ENCODE measurements at regions not wholly inside any gene's neighbourhood (a gene's known extent, or its start where the extent isn't known, plus 50 kb on each side); places are given as distances from the start of the nearest gene placed in this dataset.

GRCh38 chr6:169990095-169991030 lies 238.9 kb downstream of the ERMARD start:
- Histone ChIP-seq H3K9me3 (ENCODE audit: control insufficient read depth, low read length) (no peaks in the 10 kb centered on the region), H3K4me2 (ENCODE audit: low read length) (no peak overlapping the region), H3K79me2 (no peaks in the 10 kb centered on the region), H3K36me3 (ENCODE audit: control insufficient read depth, insufficient read depth, low read length) (no peaks in the 10 kb centered on the region), H3K9ac (no peak overlapping the region), H3K27ac (no peak overlapping the region), H3K27me3 (ENCODE audit: control insufficient read depth, insufficient read depth, low read length) (no peaks in the 10 kb centered on the region), H2AFZ (no peak overlapping the region), H3K4me1 (no peaks in the 10 kb centered on the region), H3K4me3 (ENCODE audit: low read depth, low read length) (no peak overlapping the region)
- TF ChIP-seq, protein P1, sequence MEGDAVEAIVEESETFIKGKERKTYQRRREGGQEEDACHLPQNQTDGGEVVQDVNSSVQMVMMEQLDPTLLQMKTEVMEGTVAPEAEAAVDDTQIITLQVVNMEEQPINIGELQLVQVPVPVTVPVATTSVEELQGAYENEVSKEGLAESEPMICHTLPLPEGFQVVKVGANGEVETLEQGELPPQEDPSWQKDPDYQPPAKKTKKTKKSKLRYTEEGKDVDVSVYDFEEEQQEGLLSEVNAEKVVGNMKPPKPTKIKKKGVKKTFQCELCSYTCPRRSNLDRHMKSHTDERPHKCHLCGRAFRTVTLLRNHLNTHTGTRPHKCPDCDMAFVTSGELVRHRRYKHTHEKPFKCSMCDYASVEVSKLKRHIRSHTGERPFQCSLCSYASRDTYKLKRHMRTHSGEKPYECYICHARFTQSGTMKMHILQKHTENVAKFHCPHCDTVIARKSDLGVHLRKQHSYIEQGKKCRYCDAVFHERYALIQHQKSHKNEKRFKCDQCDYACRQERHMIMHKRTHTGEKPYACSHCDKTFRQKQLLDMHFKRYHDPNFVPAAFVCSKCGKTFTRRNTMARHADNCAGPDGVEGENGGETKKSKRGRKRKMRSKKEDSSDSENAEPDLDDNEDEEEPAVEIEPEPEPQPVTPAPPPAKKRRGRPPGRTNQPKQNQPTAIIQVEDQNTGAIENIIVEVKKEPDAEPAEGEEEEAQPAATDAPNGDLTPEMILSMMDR (IDR thresholded peaks at IDR 0.05) = no peak

GRCh38 chr6:169989594-169989993 lies 238.2 kb downstream of the ERMARD start:
- no peaks in the 10 kb centered on the region for H3K9me3 ChIP-seq (ENCODE audit: control insufficient read depth, low read length)
- H3K4me2 ChIP-seq (ENCODE audit: low read length) = no peak overlapping the region
- no peaks in the 10 kb centered on the region for H3K79me2 ChIP-seq
- no peaks in the 10 kb centered on the region for H3K4me1 ChIP-seq
- TF ChIP-seq, protein P1 (IDR thresholded peaks at IDR 0.05) = no peak
- no peaks in the 10 kb centered on the region for H3K36me3 ChIP-seq (ENCODE audit: control insufficient read depth, insufficient read depth, low read length)
- no peak overlapping the region for H2AFZ ChIP-seq
- no peak overlapping the region for H3K4me3 ChIP-seq (ENCODE audit: low read depth, low read length)
- H3K27ac ChIP-seq = no peak overlapping the region
- H3K27me3 ChIP-seq (ENCODE audit: control insufficient read depth, insufficient read depth, low read length) = no peaks in the 10 kb centered on the region
- H3K9ac ChIP-seq = no peak overlapping the region

DNA sequence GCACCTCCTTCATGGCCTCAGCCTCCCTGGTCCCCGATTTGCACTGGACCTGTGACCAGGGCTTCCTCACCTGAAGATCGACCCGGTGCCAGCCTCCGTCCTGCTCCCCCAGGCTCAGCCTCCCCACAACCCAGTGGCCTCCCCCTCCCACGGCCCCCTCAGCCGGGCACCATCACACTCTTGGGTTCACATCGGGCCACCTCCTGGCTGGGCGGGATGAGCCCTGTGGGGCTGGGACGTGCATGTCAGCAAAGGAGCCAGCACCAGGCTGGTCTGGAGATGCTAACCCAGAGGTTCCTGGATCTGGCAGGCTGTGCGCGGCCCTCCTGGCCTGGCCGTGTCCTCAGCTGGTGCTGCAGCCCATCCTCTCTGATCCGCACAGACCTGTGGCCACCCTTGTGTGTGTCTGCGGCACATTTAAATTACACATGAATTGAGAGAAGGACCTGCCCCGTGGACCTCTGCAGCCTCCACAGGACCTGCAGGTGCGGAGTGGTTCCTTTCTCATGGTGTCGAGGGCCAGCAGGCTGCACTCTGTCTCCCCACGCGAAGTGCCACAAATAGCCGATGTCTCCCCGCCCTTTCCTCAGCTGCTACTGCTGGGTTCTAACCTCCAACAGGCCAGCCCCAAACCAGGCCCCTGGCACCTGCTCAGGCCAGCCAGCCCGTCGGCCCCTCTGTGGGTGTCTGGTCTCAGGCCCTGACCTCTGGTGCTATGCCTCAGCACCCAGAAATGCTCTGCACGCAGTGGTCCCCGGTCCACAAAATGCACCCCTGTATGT lies 237.5 kb downstream of the ERMARD start:
- no peak overlapping the region for H3K27ac ChIP-seq
- no peaks in the 10 kb centered on the region for H3K4me1 ChIP-seq
- H3K4me2 ChIP-seq (ENCODE audit: low read length) = no peak overlapping the region
- H3K36me3 ChIP-seq (ENCODE audit: control insufficient read depth, insufficient read depth, low read length) = no peaks in the 10 kb centered on the region
- H3K79me2 ChIP-seq = no peaks in the 10 kb centered on the region
- H3K27me3 ChIP-seq (ENCODE audit: control insufficient read depth, insufficient read depth, low read length) = no peaks in the 10 kb centered on the region
- TF ChIP-seq, protein P1 (IDR thresholded peaks at IDR 0.05) = no peak
- no peaks in the 10 kb centered on the region for H3K9me3 ChIP-seq (ENCODE audit: control insufficient read depth, low read length)
- no peak overlapping the region for H2AFZ ChIP-seq
- no peak overlapping the region for H3K9ac ChIP-seq
- H3K4me3 ChIP-seq (ENCODE audit: low read depth, low read length) = no peak overlapping the region

GRCh38 chr6:169986848-169987498 lies 235.6 kb downstream of the ERMARD start:
- Histone ChIP-seq H3K36me3 (ENCODE audit: control insufficient read depth, insufficient read depth, low read length) (no peaks in the 10 kb centered on the region), H3K4me2 (ENCODE audit: low read length) (no peak overlapping the region), H3K9ac (no peak overlapping the region), H2AFZ (no peak overlapping the region), H3K79me2 (no peaks in the 10 kb centered on the region), H3K27ac (no peak overlapping the region), H3K4me1 (no peaks in the 10 kb centered on the region), H3K4me3 (ENCODE audit: low read depth, low read length) (no peak overlapping the region), H3K27me3 (ENCODE audit: control insufficient read depth, insufficient read depth, low read length) (no peaks in the 10 kb centered on the region), H3K9me3 (ENCODE audit: control insufficient read depth, low read length) (no peaks in the 10 kb centered on the region)
- TF ChIP-seq, protein P1 (IDR thresholded peaks at IDR 0.05) = no peak
